Neural progenitor cell (in vitro differentiated cells): ENCODE measurements at regions not wholly inside any gene's neighbourhood (a gene's known extent, or its start where the extent isn't known, plus 50 kb on each side); places are given as distances from the start of the nearest gene placed in this dataset.

Source experiments
- DNase-seq: peaks from one replicate; pipeline ENCODE4 v3.0.0-alpha.2; 2016; ENCODE audit warnings: low spot score
- H2AFZ ChIP-seq: fragments of 200-600 bp; sonication (generic); replicated peaks from 2 replicates; pipeline ENCODE4 v1.6.1; 2016; ENCODE audit warnings: antibody characterized with exemption
- H3F3A ChIP-seq: fragments of 200-600 bp; sonication (generic); 2 replicates; pipeline ENCODE4 v1.6.1; 2016; ENCODE audit warnings: antibody characterized with exemption, low read depth
- H3K27ac ChIP-seq: fragments of 200-600 bp; sonication (generic); 2 replicates; pipeline ENCODE4 v1.5.1; 2016; ENCODE audit warnings: mild to moderate bottlenecking
- H3K27me3 ChIP-seq: fragments of 200-600 bp; sonication (generic); 2 replicates; pipeline ENCODE4 v1.6.1; 2016; ENCODE audit warnings: mild to moderate bottlenecking, moderate library complexity
- H3K36me3 ChIP-seq: fragments of 200-600 bp; sonication (generic); 2 replicates; pipeline ENCODE4 v1.5.1; 2016
- H3K4me1 ChIP-seq: fragments of 200-600 bp; sonication (generic); 2 replicates; pipeline ENCODE4 v1.6.1; 2016; ENCODE audit warnings: mixed run types
- H3K4me2 ChIP-seq: fragments of 200-600 bp; sonication (generic); 2 replicates; pipeline ENCODE4 v1.6.1; 2016
- H3K4me3 ChIP-seq: fragments of 200-600 bp; sonication (generic); 2 replicates; pipeline ENCODE4 v1.5.1; 2016
- H3K79me2 ChIP-seq: fragments of 200-600 bp; sonication (generic); 2 replicates; pipeline ENCODE4 v1.6.1; 2016; ENCODE audit warnings: low read depth
- H3K9ac ChIP-seq: fragments of 200-600 bp; sonication (generic); 2 replicates; pipeline ENCODE4 v1.6.1; 2016
- H3K9me3 ChIP-seq: fragments of 200-600 bp; sonication (generic); 2 replicates; pipeline ENCODE4 v1.5.1; 2016; ENCODE audit warnings: low read depth
- H4K20me1 ChIP-seq: fragments of 200-600 bp; sonication (generic); 2 replicates; pipeline ENCODE4 v1.6.1; 2016; ENCODE audit warnings: low read depth
- H3K27ac Mint-ChIP-seq: 3 replicates; pipeline ENCODE4 v1.8.0; 2021; ENCODE audit warnings: mixed read lengths
- H3K27me3 Mint-ChIP-seq: 2 replicates; pipeline ENCODE4 v1.8.0; 2022; ENCODE audit warnings: low read depth, mild to moderate bottlenecking, inconsistent platforms, moderate library complexity, mixed read lengths; ENCODE audit not compliant: insufficient read depth
- H3K36me3 Mint-ChIP-seq: 3 replicates; pipeline ENCODE4 v1.8.0; 2021; ENCODE audit warnings: mixed read lengths
- H3K4me1 Mint-ChIP-seq: 3 replicates; pipeline ENCODE4 v1.8.0; 2021; ENCODE audit warnings: mixed read lengths
- H3K4me3 Mint-ChIP-seq: 3 replicates; pipeline ENCODE4 v1.8.0; 2021; ENCODE audit warnings: mild to moderate bottlenecking, moderate library complexity, mixed read lengths
- H3K9me3 Mint-ChIP-seq: 3 replicates; pipeline ENCODE4 v1.8.0; 2020; ENCODE audit warnings: mixed read lengths
- CTCF ChIP-seq: fragments of 200-600 bp; sonication (generic); IDR thresholded peaks from 2 replicates; pipeline ENCODE4 v1.5.1; 2017; ENCODE audit warnings: antibody characterized with exemption, mild to moderate bottlenecking
- EZH2 ChIP-seq: fragments of 200-600 bp; sonication (generic); IDR thresholded peaks from 2 replicates; pipeline ENCODE4 v1.6.1; 2017; ENCODE audit warnings: antibody characterized with exemption, mild to moderate bottlenecking, moderate library complexity
- EZH2phosphoT487 ChIP-seq: fragments of 200-600 bp; sonication (generic); IDR thresholded peaks from 2 replicates; pipeline ENCODE4 v1.6.1; 2017; ENCODE audit warnings: antibody characterized with exemption

GRCh38 chr14:85090681-85091080, 439.3 kb upstream of the FLRT2 start:
- Mint-ChIP-seq H3K36me3 (no peaks in the 10 kb centered on the region), H3K27ac (no peak overlapping the region), H3K9me3 (no peaks in the 10 kb centered on the region), H3K27me3 (no peaks in the 10 kb centered on the region), H3K4me1 (no peaks in the 10 kb centered on the region), H3K4me3 (no peak overlapping the region)
- Histone ChIP-seq H3K27ac (no peak overlapping the region), H3K79me2 (no peaks in the 10 kb centered on the region), H3K4me3 (no peak overlapping the region), H3F3A (no peaks in the 10 kb centered on the region), H3K27me3 (no peaks in the 10 kb centered on the region), H3K9me3 (no peaks in the 10 kb centered on the region), H3K9ac (no peak overlapping the region), H4K20me1 (no peaks in the 10 kb centered on the region), H3K4me1 (no peaks in the 10 kb centered on the region), H3K4me2 (no peak overlapping the region), H3K36me3 (no peaks in the 10 kb centered on the region), H2AFZ (no peak overlapping the region)
- TF ChIP-seq CTCF: no peak
- no peak for TF ChIP-seq EZH2
- TF ChIP-seq EZH2phosphoT487: no peak
- no peak for DNase-seq

DNA sequence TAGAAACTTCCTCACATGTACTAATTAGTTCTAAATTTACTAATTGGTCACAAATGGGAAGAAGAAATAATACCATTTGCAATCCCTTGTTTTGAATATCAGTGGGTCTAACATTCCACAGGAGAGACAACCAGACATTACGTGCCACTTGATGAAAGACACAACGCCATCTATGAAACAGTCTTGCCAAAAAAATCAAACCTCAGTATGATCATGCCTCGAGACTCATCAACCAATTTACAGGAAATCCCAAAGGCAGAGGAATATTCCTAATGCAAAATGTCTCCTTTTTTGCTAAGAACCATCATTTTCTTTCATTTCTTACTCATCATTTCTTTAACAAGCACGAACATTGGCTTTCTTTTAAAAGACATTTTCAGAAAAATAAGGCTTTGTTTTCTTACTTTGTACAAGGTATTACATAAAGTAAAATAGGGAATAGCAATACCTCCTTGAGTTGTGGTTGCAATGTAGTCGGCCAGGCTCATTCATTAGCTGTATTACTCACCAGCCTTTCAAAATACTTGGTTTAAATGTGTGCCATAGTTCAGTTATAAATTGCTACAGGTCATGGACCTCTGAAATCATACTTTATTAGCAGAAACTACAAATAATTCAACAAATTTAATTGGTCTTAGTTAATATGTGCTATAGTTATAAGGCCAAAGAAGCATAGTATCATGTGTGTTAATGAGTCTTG, 436.2 kb upstream of the FLRT2 start:
- no peak overlapping the region for H3K4me2 ChIP-seq
- H3K9me3 ChIP-seq: no peaks in the 10 kb centered on the region
- H3K27ac ChIP-seq: no peak overlapping the region
- no peak overlapping the region for H2AFZ ChIP-seq
- no peaks in the 10 kb centered on the region for H4K20me1 ChIP-seq
- H3K9ac ChIP-seq: no peak overlapping the region
- DNase-seq: no peak
- no peaks in the 10 kb centered on the region for H3K27me3 Mint-ChIP-seq
- H3K4me1 Mint-ChIP-seq: no peaks in the 10 kb centered on the region
- no peaks in the 10 kb centered on the region for H3K9me3 Mint-ChIP-seq
- H3K36me3 Mint-ChIP-seq: no peaks in the 10 kb centered on the region
- TF ChIP-seq EZH2 (no peak), CTCF (no peak), EZH2phosphoT487 (no peak)
- H3F3A ChIP-seq: no peaks in the 10 kb centered on the region
- no peak overlapping the region for H3K27ac Mint-ChIP-seq
- H3K27me3 ChIP-seq: no peaks in the 10 kb centered on the region
- no peaks in the 10 kb centered on the region for H3K36me3 ChIP-seq
- H3K79me2 ChIP-seq: no peaks in the 10 kb centered on the region
- H3K4me1 ChIP-seq: no peaks in the 10 kb centered on the region
- H3K4me3 Mint-ChIP-seq: no peak overlapping the region
- no peak overlapping the region for H3K4me3 ChIP-seq

DNA sequence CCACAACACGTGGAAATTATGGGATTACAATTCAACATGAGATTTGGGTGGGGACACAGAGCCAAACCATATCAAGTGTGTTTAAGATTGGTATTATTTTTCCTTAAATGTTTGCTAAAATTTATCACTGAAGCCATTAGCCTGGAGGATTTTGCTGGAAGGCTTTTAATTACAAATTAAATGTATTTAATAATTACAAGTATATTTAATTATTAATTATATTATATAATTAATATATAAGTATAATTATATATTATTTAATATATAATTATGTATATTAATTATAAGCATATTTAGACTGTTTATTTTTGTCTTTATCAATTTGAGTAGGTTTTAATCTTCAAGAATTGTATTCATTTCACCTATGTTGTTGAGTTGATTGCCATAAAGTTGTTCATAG, 427.4 kb upstream of the FLRT2 start:
- DNase-seq: no peak
- H3K36me3 Mint-ChIP-seq: no peaks in the 10 kb centered on the region
- Histone ChIP-seq H3K4me1 (no peaks in the 10 kb centered on the region), H3K9me3 (no peaks in the 10 kb centered on the region), H2AFZ (no peak overlapping the region), H3K36me3 (no peaks in the 10 kb centered on the region), H3K4me3 (no peak overlapping the region), H4K20me1 (no peaks in the 10 kb centered on the region), H3K4me2 (no peak overlapping the region), H3K27me3 (no peaks in the 10 kb centered on the region), H3F3A (no peaks in the 10 kb centered on the region), H3K9ac (no peak overlapping the region), H3K79me2 (no peaks in the 10 kb centered on the region), H3K27ac (no peak overlapping the region)
- no peaks in the 10 kb centered on the region for H3K4me1 Mint-ChIP-seq
- H3K9me3 Mint-ChIP-seq: no peaks in the 10 kb centered on the region
- no peak overlapping the region for H3K27ac Mint-ChIP-seq
- no peaks in the 10 kb centered on the region for H3K27me3 Mint-ChIP-seq
- no peak overlapping the region for H3K4me3 Mint-ChIP-seq
- TF ChIP-seq EZH2phosphoT487 (no peak), CTCF (no peak), EZH2 (no peak)
